ENCODE measurements at regions not wholly inside any gene's neighbourhood (a gene's known extent, or its start where the extent isn't known, plus 50 kb on each side); places are given as distances from the start of the nearest gene placed in this dataset.

DNA sequence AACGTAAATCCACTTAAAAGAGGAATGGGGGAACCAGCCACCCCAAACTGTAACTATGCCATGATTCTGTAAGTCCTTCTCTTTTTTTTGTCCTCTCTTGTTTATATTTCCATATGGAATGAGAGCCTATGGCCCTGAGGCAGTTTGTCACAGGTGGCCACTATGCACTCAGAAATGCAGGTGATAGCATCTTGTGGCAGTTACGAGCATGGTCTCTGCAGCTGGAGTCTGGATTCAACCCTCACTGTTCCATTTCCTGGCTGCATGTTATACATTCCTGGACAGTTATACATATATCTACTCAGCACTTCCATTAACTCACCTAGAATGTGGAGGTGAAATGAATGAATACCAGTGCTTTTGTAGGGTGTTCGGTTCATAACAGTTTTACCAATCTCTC is 291.5 kb upstream of the FANCL start:
- no peak for TF ChIP-seq POLR2A (IDR thresholded peaks at IDR 0.05; ENCODE audit: low read length)
- TF ChIP-seq GATA1 (IDR thresholded peaks at IDR 0.05; ENCODE audit: low read depth, low read length): no peak
- no peak for DNase-seq

GRCh38 chr2:58527647-58528046 is 286.5 kb upstream of the FANCL start:
- TF ChIP-seq POLR2A (IDR thresholded peaks at IDR 0.05; ENCODE audit: low read length) (no peak), GATA1 (IDR thresholded peaks at IDR 0.05; ENCODE audit: low read depth, low read length) (no peak)
- no peak for DNase-seq

- no peak for TF ChIP-seq POLR2A (IDR thresholded peaks at IDR 0.05; ENCODE audit: low read length)
- TF ChIP-seq GATA1 (IDR thresholded peaks at IDR 0.05; ENCODE audit: low read depth, low read length): no peak
- no peak for DNase-seq
Measured at GRCh38 chr2:58521803-58522554, 280.9 kb upstream of the FANCL start.

- DNase-seq: no peak
- TF ChIP-seq GATA1 (IDR thresholded peaks at IDR 0.05; ENCODE audit: low read depth, low read length): no peak
- TF ChIP-seq POLR2A (IDR thresholded peaks at IDR 0.05; ENCODE audit: low read length): no peak
Measured at GRCh38 chr2:58520903-58521302, 279.8 kb upstream of the FANCL start.

GRCh38 chr2:58517881-58518280 is 276.8 kb upstream of the FANCL start:
- TF ChIP-seq POLR2A (IDR thresholded peaks at IDR 0.05; ENCODE audit: low read length) (no peak), GATA1 (IDR thresholded peaks at IDR 0.05; ENCODE audit: low read depth, low read length) (no peak)
- DNase-seq: no peak

- DNase-seq: no peak
- no peak for TF ChIP-seq POLR2A (IDR thresholded peaks at IDR 0.05; ENCODE audit: low read length)
- no peak for TF ChIP-seq GATA1 (IDR thresholded peaks at IDR 0.05; ENCODE audit: low read depth, low read length)
Measured at GRCh38 chr2:58516695-58517094, 275.6 kb upstream of the FANCL start.

DNA sequence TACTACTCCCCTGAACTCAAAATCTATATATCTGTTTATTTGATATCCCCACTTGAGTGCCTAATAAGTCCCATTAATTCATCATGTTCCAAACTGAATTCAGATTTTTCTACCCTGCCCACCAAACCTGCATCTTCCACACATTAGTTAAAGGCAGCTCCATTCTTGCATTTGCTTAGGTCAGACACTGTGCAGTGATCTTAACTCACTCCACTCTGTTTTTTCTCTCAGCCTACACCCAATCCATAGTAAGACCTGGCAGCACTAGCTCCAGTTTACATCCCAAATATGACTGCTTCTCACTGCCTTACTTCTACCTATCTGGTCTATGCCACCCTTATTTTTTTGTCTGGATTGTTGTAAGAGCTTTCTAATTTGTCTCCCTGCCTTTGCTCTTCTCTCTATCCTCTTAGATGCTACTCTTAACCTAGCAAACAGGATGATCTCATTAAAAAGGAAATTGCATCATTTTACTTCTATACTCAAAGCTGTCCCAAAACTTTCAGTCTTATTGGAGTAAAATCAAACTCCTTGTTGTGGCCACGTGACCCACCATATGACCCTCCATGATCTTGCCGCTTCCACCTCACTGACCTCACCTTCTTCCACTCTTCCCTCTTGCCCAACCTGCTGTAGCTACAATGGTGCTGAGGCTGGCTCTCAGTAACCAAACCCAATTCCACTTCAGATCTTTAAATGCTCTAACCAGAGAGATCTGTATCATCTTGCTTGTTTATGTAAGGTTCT is 274.9 kb upstream of the FANCL start:
- TF ChIP-seq GATA1 (IDR thresholded peaks at IDR 0.05; ENCODE audit: low read depth, low read length) (no peak), POLR2A (IDR thresholded peaks at IDR 0.05; ENCODE audit: low read length) (no peak)
- DNase-seq: no peak

DNA sequence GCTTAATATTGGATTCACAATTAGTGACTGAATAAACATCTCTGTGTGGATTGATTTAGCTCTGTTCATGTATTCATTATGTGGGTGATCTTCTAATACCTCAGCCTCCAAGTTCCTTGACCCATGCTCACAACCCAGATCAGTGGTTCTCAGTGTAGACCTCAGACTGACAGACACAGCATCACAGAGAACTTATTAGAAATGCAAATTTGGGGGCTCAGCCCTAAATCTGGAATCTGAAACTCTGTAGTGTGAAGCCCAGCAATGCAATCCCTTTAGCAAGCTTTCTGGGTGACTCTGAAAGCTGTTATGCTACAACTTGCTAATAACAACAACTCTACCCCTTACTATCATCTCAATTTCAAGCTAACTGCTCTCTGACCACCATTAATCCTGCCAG is 273.1 kb upstream of the FANCL start:
- TF ChIP-seq POLR2A (IDR thresholded peaks at IDR 0.05; ENCODE audit: low read length) (no peak), GATA1 (IDR thresholded peaks at IDR 0.05; ENCODE audit: low read depth, low read length) (no peak)
- no peak for DNase-seq

- DNase-seq: no peak
- no peak for TF ChIP-seq POLR2A (IDR thresholded peaks at IDR 0.05; ENCODE audit: low read length)
- TF ChIP-seq GATA1 (IDR thresholded peaks at IDR 0.05; ENCODE audit: low read depth, low read length): no peak
Measured at GRCh38 chr2:58512878-58513277, 271.8 kb upstream of the FANCL start.

GRCh38 chr2:58508006-58508405 is 266.9 kb upstream of the FANCL start:
- no peak for TF ChIP-seq POLR2A (IDR thresholded peaks at IDR 0.05; ENCODE audit: low read length)
- no peak for TF ChIP-seq GATA1 (IDR thresholded peaks at IDR 0.05; ENCODE audit: low read depth, low read length)
- DNase-seq: no peak

DNA sequence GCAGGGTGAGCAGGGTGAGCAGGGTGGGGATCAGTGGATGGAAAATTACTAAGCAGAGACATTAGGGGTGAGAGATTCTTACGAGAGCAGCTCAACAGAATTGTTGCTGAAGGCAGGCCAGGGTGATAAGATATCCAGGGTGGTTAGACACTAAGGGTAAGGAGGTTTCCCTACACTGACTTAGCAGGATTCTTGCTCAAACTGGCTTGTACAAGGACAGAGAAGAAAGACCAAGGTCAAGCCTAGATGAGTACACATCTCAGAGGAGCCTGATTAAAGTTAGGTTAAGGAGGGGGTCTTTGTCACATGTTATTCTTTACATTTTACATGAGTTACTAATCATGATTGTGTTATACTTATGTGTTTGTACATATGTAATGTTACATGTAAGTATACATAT is 262.8 kb upstream of the FANCL start:
- TF ChIP-seq POLR2A (IDR thresholded peaks at IDR 0.05; ENCODE audit: low read length) (no peak), GATA1 (IDR thresholded peaks at IDR 0.05; ENCODE audit: low read depth, low read length) (no peak)
- no peak for DNase-seq

- no peak for DNase-seq
- TF ChIP-seq GATA1 (IDR thresholded peaks at IDR 0.05; ENCODE audit: low read depth, low read length): no peak
- no peak for TF ChIP-seq POLR2A (IDR thresholded peaks at IDR 0.05; ENCODE audit: low read length)
Measured at GRCh38 chr2:58502931-58503330, 261.8 kb upstream of the FANCL start.

GRCh38 chr2:58501371-58502160 is 260.4 kb upstream of the FANCL start:
- no peak for TF ChIP-seq POLR2A (IDR thresholded peaks at IDR 0.05; ENCODE audit: low read length)
- TF ChIP-seq GATA1 (IDR thresholded peaks at IDR 0.05; ENCODE audit: low read depth, low read length): no peak
- no peak for DNase-seq

DNA sequence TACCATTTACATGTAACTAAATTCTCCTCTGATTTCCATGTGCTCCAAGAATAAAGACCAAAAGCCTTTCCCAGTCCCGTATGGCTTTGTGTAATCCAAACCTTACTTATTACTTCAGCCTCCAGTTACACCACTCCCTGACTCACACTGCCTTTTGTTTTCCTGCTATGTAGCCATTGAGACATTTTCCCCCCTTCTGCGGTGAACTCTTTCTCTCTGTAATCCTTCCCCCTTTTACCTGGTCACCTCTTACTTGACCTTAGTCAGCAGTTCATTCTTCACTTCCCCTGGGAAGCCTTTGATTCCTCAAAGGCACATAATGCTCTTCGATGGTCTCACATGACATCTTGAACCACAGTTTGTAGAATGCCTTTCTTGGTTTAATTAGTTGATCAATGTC is 256.0 kb upstream of the FANCL start:
- no peak for TF ChIP-seq POLR2A (IDR thresholded peaks at IDR 0.05; ENCODE audit: low read length)
- no peak for TF ChIP-seq GATA1 (IDR thresholded peaks at IDR 0.05; ENCODE audit: low read depth, low read length)
- DNase-seq: no peak
